ENCODE measurements at regions not wholly inside any gene's neighbourhood (a gene's known extent, or its start where the extent isn't known, plus 50 kb on each side); places are given as distances from the start of the nearest gene placed in this dataset.

- Histone ChIP-seq H2AK5ac (ENCODE audit: low read depth, low read length) (no peak overlapping the region), H3K18ac (ENCODE audit: extremely low read depth, low read length) (no peak overlapping the region), H3K4me3 (ENCODE audit: extremely low read depth in 1 of 4, insufficient read depth in 2 of 4, low read depth in 3 of 4, low read length in 4 of 4) (no peak overlapping the region), H2BK15ac (ENCODE audit: low read length) (no peak overlapping the region), H4K20me1 (replicated peaks in 1 of 2; ENCODE audit: control insufficient read depth in 1 of 2, insufficient read depth in 2 of 2, low read length in 2 of 2) (no peaks in the 10 kb centered on the region), H3K36me3 (ENCODE audit: control insufficient read depth in 2 of 4, insufficient read depth in 4 of 4, low read length in 3 of 4) (no peaks in the 10 kb centered on the region), H4K8ac (ENCODE audit: extremely low read depth, insufficient read depth, low read length) (no peak overlapping the region; the same call in 1 of the 2 replicates), H3K4ac (replicated peaks; ENCODE audit: insufficient read length, low read depth, low read length) (no peak overlapping the region), H2BK120ac (replicated peaks; ENCODE audit: low read depth, low read length) (no peak overlapping the region), H3K23ac (ENCODE audit: insufficient read length) (no peak overlapping the region), H3K56ac (replicated peaks; ENCODE audit: insufficient read length, low read depth, low read length) (no peak overlapping the region), H2AFZ (ENCODE audit: low read length) (no peak overlapping the region), H4K5ac (ENCODE audit: insufficient read length, low read depth, low read length) (no peak overlapping the region), H4K91ac (replicated peaks; ENCODE audit: insufficient read length, low read length) (no peak overlapping the region), H3K4me1 (replicated peaks in 1 of 4; ENCODE audit: control insufficient read depth in 3 of 4, insufficient read depth in 4 of 4, low read length in 3 of 4) (no peaks in the 10 kb centered on the region), H3K79me1 (ENCODE audit: low read depth, low read length) (no peaks in the 10 kb centered on the region), H2BK5ac (ENCODE audit: low read depth, low read length) (no peak overlapping the region), H3K27me3 (replicated peaks in 1 of 4; ENCODE audit: control insufficient read depth in 3 of 4, extremely low read depth in 1 of 4, insufficient read depth in 3 of 4, low read length in 3 of 4) (no peaks in the 10 kb centered on the region), H3K27ac (ENCODE audit: low read depth, low read length) (no peak overlapping the region), H2BK20ac (ENCODE audit: low read length) (no peak overlapping the region), H3K9ac (replicated peaks in 1 of 4; ENCODE audit: extremely low read depth in 1 of 4, low read depth in 3 of 4, low read length in 3 of 4) (no peak overlapping the region), H3K23me2 (ENCODE audit: low read depth, low read length) (no peaks in the 10 kb centered on the region), H3K14ac (ENCODE audit: insufficient read length) (no peak overlapping the region), H2BK12ac (ENCODE audit: low read depth, low read length) (no peak overlapping the region), H3K79me2 (ENCODE audit: control insufficient read depth in 1 of 2, insufficient read depth in 2 of 2, low read length in 2 of 2) (no peaks in the 10 kb centered on the region), H3K4me2 (ENCODE audit: insufficient read depth in 1 of 2, low read depth in 2 of 2, low read length in 2 of 2) (no peak overlapping the region), H3K9me3 (ENCODE audit: insufficient read depth in 2 of 2, low read depth in 1 of 2, low read length in 1 of 2) (no peaks in the 10 kb centered on the region)
- 91% methylated on average over 12 of the region's 12 CpGs; no CpG with 5 or more reads in 1 of the 2 experiments for WGBS, 2 experiments (ENCODE audit: extremely low coverage in 1 of 2, insufficient coverage in 1 of 2, insufficient read length in 1 of 2, insufficient replicate concordance in 2 of 2, low coverage in 1 of 2, low lambda C conversion rate in 2 of 2, missing lambda C conversion rate in 1 of 2)
- TF ChIP-seq SP4 (IDR thresholded peaks at IDR 0.05; ENCODE audit: low read length) (no peak), TEAD4 (IDR thresholded peaks at IDR 0.05; ENCODE audit: low read depth, low read length) (peak; percentile 86; the same call in 1 of the 2 replicates)
- CTCF ChIA-PET (ENCODE audit: partially characterized antibody) = interaction anchor here (1.3 to 1.6 kb wide), 2 partner anchors 8 to 719 kb away, joined by 4 read pairs; no protein-coding TSS in a partner anchor
- POLR2A ChIA-PET (ENCODE audit: partially characterized antibody) = no interaction called here
- DNase-seq (ENCODE audit: low read depth in 1 of 2, low spot score in 2 of 2) (no peak), FAIRE-seq (no peak)
These were observed 121.1 kb downstream of the AIPL1 start for GRCh38 chr17:6313835-6314234.

Measured in H1 (cell line).